ENCODE measurements at regions not wholly inside any gene's neighbourhood (a gene's known extent, or its start where the extent isn't known, plus 50 kb on each side); places are given as distances from the start of the nearest gene placed in this dataset.
"Not testable (repeated sequence)": the region's sequence is repeated elsewhere in the genome, so short reads cannot be mapped to it uniquely, and the experiment has no call there.

DNA sequence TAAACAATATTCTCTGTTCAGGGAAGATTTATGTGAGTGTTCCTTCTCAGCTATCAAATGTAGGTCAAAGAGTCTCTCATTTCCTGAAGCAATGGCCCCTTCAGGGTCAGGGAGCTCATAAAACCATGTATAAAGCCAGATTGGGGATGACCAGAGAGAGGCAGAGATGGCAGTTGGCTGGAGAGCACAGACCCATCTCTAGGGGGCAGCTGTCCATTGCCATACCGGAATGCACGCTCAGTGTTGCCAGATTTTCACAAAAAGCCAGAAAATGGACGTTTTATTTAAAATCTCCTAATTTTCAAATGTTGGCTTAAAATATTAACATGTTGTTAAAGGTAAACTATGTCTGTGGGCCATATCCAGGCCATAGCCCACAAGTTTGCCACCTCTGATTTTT lies 1920.7 kb upstream of the CELF4 start:
- in situ Hi-C loops (cut with HindIII; ENCODE audit: low sequenced_read_pairs): no loop called here
- no peak for DNase-seq (ENCODE audit: low spot score)

DNA sequence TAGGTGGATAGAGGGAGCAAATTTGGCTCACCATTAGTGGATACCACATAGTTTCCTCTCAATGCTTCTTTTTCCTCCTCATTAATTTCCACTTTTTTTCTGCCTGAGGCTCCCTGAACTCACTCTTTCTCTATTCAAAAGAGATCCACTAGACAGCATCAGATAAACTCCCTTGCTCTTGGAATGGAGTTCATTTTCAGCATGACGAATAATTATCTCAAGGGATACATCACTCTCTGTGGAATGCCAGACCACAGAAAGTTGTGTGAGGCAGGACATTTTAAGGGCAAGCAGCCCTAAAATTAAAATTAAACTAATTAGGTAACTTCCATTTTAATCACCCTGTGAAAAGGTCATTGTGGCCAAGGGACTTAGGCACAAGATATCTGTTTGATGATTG lies 1920.1 kb upstream of the CELF4 start:
- in situ Hi-C loops (cut with HindIII; ENCODE audit: low sequenced_read_pairs): no loop called here
- no peak for DNase-seq (ENCODE audit: low spot score)

DNA sequence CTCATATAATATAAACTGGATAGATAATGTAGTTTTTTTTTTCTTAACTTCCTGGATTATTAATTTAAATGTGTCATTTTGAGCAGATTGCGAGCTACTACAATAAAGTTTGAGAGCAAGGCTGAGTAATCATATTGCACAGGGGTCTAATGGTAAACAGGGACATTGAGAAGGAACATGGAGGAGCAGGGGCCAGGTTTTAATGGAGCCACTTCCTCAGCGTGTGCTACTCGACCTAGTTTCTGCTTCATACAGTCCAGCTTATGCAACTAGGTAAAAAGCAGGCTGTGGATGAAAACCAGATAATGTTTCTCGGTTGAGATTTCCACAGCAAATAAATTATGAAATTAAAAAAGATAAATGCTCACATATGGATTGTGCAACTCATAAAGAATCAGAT lies 1915.7 kb upstream of the CELF4 start:
- in situ Hi-C loops (cut with HindIII; ENCODE audit: low sequenced_read_pairs): no loop called here

DNA sequence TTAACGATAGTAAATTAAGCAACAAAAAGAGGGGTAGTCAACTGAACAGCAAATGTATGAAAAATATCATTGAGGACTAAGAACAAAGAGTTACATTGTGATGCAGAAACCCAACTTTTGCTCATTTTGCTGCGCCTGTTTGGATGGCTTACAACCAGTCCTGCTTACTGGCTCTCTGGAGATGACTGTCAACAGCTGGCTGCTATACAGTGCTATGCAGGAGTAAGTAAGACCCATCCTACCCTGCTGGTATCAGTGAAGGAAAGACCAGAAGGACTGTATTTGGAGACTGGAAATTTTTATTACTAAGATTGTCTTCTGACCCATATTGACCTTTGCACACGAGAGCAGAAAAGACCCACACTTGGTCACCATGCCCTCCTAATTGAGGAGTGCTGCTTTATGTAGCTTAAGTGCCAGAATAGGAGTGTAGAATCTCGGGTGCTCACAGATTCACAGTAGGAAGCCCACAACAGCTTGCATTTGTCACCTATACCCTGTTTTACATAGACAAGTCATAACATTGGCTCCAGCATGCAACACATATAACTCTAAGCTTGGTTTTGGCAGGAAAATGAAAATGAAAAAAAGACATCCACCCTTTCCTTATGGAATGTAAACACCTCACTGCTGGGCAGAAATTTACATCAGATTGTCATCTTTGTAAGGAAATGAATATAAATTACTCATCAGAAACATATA lies 1915.0 kb upstream of the CELF4 start:
- in situ Hi-C loops (cut with HindIII; ENCODE audit: low sequenced_read_pairs): no loop called here
- DNase-seq (ENCODE audit: low spot score): no peak

More for the DNA sequence above, 1915.7 kb upstream of the CELF4 start:
- DNase-seq (ENCODE audit: low spot score): no peak

DNA sequence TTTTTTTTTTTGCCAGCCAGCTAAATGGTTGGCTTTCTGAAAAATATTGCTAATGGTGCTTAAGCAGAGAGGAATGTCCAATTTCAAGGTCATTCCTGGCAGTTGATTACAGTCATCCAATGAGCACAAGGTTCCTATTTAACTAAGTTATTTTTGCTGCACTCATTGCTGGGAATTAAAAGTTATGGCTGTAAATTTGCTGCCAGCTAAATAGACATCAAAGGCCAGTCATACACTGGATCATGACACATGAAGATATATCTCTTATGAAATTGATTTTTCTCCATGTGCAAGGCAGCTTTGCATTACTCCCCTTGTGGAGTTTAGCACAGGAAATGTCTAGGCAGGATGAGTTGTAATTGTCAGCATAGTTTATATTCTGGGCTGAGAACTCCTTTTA lies 1898.4 kb upstream of the CELF4 start:
- DNase-seq (ENCODE audit: low spot score): no peak
- in situ Hi-C loops (cut with HindIII; ENCODE audit: low sequenced_read_pairs): no loop called here

DNA sequence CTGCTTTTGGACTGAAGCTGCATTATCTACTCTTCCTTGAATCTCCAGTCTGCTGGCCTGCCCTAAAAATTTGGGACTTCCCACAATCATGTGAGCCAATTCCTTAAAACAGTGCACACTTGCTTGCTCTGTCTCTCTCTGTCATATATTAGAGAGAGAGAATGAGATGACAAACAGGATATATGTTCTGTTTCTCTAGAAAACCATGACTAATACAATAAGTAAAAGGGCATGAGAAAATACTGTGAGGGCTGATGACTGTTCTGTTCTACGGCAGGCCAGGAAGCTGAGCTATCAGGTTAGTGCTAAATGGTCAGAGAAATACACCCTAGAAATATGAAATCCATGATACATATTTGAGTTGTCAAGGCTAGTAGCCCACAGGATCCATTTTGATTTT lies 1896.8 kb upstream of the CELF4 start:
- in situ Hi-C loops (cut with HindIII; ENCODE audit: low sequenced_read_pairs): no loop called here
- no peak for DNase-seq (ENCODE audit: low spot score)

DNA sequence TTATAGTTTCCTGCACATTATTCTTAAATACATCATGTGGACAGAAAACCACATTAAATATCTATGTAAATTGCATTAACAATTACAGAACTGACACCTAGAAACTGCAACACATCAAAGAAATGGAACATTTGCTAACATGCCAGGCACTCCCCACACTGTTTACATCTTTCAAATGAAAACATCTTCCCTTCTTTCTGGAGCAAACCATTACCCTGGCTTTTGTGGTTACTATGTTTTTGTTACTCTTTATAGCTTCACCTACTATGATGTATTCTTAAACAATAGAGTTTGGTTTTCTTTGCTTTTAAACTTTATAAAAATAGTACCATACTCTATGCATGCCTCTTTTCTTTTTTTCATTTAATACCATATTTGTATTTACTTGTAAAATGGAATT lies 1894.5 kb upstream of the CELF4 start:
- in situ Hi-C loops (cut with HindIII; ENCODE audit: low sequenced_read_pairs): no loop called here
- DNase-seq (ENCODE audit: low spot score): no peak

DNA sequence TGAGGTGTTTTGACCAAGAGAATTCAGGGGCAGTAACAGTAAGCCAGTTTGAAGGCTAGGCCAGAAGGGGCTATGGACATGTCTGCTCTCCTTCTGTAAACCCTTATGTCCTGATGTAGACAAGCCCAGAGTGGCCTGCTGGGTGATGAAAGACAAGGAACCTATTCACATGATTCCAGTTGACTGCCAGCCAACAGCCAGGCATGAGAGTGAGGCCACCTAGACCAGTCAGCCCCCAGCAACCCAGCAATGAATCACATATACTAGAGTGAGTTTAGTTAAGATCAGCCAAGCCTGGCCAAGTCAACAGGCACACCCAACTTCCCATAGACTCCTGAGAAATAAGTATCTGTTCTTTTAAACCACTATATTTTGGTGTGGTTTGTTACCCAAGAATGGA lies 1889.7 kb upstream of the CELF4 start:
- DNase-seq (ENCODE audit: low spot score): no peak
- in situ Hi-C loops (cut with HindIII; ENCODE audit: low sequenced_read_pairs): no loop called here

DNA sequence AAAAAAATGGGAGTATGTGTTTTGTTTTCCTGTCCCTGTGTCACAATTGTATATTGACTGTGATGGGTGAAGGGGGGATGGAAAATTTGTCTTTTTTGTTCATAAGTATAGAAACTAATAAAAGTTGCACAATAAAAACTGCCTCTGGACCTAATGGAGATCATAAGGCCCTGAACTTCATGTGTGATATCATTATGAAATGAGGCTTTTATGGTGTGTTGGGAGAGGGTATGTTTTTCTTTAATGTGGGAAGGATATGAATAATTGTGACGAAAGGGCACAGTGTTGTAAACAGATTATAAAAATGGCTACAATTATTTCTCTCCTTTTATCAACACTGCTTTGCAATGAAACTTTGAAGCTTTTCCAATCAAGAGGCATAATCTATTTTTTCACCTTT lies 1889.3 kb upstream of the CELF4 start:
- no peak for DNase-seq (ENCODE audit: low spot score)
- in situ Hi-C loops (cut with HindIII; ENCODE audit: low sequenced_read_pairs): no loop called here

DNA sequence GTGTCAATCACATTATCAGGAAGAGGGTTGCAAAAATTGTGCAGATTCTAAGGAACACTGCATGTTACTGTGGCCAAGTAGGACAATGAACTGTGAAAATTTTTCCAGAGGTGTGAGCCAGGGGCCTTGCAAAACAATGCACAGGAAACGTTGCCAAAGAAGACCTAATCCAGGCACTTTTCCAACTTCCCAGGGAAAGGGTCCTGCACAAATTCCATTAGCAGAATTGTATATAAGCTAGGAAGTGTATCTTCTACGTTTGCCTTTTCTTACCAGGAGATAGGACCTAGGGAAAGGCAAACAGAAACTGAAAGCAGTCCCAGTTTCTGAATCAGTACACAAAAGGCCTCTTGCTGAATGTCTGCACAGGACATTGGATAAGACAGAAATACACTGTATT lies 1888.3 kb upstream of the CELF4 start:
- peak; percentile 33 for DNase-seq (ENCODE audit: low spot score)
- in situ Hi-C loops (cut with HindIII; ENCODE audit: low sequenced_read_pairs): no loop called here

DNA sequence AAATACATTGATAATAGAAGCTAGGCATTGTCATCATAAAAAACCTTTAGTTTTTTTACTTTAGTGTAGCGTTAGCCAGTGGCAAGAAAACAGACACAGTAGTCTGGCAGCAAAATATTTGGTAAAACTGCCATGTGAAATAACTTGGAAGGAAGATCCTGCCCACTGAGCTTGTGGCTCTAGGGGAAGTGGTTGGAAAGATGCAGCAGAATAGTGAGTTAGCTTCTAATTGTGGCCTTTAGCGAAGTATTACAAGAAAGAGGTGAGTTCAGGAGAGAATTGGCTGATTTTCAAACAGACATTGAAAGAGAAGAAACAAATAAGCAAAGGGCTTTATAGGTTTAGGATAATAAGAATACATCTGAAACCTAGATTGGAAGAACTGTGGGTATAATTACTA lies 1887.8 kb upstream of the CELF4 start:
- in situ Hi-C loops (cut with HindIII; ENCODE audit: low sequenced_read_pairs): no loop called here
- DNase-seq (ENCODE audit: low spot score): peak; percentile 8

DNA sequence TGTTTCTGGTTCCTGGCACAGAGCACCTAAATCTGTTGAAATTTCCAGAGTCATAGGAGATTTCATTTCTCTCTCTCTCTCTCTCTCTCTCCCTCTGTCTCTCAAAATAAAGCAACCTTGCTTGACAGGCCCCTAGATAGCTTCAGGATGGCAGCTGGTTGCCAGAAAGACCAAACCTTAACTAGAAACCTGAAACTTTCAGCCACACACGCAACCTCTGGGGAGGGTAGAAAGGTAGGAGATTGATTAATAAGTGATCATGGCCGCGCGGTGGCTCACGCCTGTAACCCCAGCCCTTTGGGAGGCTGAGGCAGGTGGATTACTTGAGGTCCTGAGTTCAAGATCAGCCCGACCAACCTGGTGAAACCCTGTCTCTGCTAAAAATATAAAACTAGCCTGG lies 1885.4 kb upstream of the CELF4 start:
- DNase-seq (ENCODE audit: low spot score): no peak
- in situ Hi-C loops (cut with HindIII; ENCODE audit: low sequenced_read_pairs): no loop called here

DNA sequence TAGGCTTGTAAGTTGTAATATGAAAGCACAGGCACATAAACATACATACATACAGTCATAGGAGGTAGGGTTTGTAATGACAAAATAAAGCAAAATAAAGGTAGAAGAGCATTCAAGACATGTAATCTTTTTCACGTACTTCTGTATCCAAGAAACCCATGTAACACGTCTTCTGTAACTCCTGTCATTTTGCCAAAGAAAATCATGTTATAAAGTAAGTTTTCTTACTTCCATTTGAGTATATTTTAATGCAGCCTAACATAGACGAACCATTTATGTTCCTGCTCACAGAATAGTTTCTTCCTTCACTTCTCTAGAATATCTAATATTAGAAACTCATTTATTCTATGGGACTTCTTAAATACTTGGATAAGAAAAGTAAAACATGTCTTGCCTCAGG lies 1884.0 kb upstream of the CELF4 start:
- DNase-seq (ENCODE audit: low spot score): no peak

DNA sequence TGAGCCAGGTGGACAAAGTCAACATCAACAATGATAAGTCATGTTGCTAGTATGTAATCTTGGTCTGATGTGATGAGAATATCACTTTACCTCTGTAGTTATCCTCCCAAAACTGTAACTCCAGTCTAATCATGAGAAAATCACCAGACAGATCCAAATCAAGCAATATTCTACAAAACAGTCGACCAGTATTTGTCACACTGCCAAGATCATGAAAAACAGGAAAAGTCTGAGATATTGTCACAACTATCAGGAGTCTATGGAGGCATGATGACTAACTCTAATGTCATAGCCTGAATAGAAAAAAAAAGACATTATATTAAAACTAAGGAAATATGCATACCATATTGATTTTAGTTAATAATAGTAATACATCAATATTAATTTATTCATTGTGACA lies 1883.3 kb upstream of the CELF4 start:
- no peak for DNase-seq (ENCODE audit: low spot score)
- in situ Hi-C loops (cut with HindIII; ENCODE audit: low sequenced_read_pairs): no loop called here

More for the DNA sequence above, 1884.0 kb upstream of the CELF4 start:
- in situ Hi-C loops (cut with HindIII; ENCODE audit: low sequenced_read_pairs): no loop called here

DNA sequence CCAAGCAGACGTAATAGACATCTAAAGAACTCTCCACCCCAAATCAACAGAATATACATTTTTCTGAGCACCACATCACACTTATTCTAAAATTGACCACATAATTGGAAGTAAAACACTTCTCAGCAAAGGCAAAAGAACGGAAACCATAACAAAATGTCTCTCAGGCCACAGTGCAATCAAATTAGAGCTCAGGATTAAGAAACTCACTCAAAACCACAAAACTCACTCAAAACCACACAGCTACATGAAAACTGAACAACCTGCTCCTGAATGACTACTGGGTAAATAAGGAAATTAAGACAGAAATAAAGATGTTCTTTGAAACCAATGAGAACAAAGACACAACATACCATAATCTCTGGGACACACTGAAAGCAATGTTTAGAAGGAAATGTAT lies 1879.4 kb upstream of the CELF4 start:
- DNase-seq (ENCODE audit: low spot score); in situ Hi-C loops (cut with HindIII; ENCODE audit: low sequenced_read_pairs): not testable (repeated sequence)

DNA sequence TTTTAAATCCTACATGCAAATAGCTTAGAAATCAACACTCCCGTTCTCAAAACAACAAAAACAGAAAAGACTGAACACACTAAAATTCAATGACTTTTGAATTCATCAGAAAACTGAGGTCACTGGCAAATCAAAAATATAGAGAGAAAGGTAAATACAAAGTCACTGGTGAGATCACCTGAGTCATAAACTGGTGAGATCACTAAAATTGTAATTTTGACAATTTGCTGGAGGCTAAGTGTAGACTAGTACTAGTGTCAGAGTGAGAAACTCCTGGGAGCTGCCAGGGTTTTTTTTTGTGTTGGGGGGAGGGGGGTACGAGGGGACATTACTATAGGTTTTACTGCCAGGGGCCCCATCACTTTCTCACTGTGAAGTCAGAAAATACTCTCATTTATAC lies 1876.0 kb upstream of the CELF4 start:
- DNase-seq (ENCODE audit: low spot score): no peak
- in situ Hi-C loops (cut with HindIII; ENCODE audit: low sequenced_read_pairs): no loop called here

DNA sequence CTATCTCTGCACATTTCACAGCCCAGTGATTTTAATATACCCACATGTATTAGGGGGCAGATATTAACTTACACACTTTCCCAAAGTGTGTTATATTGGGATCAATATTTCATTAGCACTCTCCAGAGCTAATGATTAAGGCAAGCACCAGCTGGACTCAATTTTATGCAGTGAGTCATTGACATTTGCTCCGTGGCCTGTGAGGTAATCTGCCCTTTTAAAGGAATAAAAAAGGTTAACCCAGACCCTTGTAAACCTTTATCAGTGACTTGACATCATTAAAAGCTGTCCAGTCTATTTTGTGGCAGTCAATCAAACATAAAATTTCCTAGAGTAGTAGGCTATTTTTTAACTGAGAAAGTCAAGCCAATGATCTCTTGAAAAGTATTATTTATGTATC lies 1870.4 kb upstream of the CELF4 start:
- in situ Hi-C loops (cut with HindIII; ENCODE audit: low sequenced_read_pairs): no loop called here

DNA sequence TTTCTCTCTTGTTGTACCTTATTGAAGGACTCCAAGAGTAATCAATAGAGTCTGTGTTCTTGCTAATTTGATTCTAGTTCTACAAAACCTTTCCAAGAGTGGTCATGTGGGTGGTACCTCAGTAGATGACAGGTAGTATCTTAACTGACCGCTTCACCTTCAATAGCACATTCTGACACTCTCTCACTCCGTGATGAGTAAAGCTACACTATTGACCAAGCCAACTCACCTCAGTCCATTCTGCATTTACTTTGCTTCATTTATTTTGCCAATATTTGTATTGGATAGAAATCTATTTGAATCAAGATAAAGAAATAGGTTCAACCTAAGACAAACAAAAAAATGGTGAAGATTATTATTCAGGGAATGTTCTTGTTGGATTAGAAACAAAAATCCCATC lies 1869.6 kb upstream of the CELF4 start:
- in situ Hi-C loops (cut with HindIII; ENCODE audit: low sequenced_read_pairs): no loop called here
- no peak for DNase-seq (ENCODE audit: low spot score)

More for the DNA sequence above, 1870.4 kb upstream of the CELF4 start:
- DNase-seq (ENCODE audit: low spot score): no peak

DNA sequence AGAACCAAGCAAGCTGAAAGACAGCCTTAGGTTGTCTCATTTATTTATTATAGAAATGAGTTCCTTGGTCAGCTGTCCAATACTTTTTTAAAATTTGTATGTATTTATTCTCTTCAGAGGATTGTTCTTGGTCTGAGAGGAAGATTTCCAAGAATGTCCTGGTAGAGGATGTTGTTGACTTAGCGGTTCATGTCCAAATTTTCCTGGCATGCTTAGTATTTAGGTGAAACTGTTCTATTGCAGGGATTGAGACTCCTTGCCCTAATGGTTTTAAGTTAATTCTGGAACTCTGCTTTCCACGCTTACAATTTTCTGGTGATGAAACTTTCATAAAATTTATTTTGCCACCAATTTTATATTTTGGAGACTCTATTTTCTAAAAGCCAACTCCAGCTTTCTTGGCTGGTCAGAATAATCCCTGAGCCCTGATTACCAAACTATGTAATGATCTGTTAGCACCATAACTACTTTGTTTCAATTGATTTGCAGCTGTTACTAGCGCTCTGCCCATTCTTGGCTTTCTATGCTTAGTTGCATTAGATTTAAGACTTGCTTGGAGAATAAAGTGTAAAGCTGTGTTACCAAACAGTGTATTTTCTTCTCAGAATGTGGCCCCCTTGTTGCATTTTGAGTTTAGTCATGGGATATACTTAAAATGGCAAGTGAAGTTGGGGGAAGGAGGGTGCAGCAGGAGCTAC lies 1868.8 kb upstream of the CELF4 start:
- in situ Hi-C loops (cut with HindIII; ENCODE audit: low sequenced_read_pairs): no loop called here
- peak; percentile 23 for DNase-seq (ENCODE audit: low spot score)

DNA sequence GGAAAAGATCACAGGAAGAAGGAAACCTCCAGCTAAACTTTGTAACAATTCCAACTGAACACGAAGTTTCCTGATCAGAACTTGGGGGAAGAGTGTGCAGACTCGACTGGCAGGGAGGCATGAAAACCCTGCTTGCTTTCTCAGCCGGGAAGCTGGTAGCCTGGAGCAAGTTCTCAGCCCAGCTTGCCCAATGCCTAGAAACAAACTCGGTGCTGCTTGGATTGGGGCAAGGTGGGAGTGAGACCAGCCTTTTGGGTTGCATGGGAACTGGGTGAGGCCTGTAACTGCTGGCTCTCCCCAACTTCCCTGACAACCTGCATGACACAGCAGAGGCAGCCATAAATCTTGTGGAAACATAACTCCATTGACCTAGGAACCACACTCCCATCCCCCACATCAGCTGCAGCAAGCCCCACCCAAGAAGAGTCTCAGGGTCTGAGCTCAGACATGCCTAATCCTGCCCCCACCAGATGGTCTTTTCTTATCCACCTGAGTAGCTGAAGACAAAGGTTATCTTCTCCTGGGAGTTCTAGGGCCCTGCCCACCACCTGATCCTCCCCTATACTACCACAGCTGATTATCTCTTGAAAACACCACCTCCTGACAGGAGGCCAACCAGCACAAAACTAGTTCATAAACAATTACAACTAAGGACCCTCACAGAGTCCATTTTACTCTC lies 1859.7 kb upstream of the CELF4 start:
- in situ Hi-C loops (cut with HindIII; ENCODE audit: low sequenced_read_pairs): no loop called here
- DNase-seq (ENCODE audit: low spot score): no peak

DNA sequence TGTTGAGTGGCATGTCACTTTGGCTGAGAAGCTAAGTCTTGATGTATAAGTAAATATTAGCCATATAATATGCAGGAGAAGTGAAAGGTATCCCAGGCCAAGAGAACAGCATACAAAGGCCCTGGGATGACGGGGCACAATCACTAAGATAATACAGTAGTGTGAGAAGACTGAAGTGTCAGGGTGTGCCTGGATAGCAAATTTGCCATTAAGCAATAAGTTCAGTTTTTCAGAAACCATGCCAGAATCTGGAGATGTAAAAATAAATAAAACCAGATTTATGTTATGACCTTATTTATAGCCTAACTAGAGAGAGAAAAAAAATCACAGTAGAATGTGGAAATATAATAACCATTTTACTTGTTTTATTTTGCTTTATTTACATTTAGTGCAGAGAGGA lies 1858.7 kb upstream of the CELF4 start:
- DNase-seq (ENCODE audit: low spot score): no peak
- in situ Hi-C loops (cut with HindIII; ENCODE audit: low sequenced_read_pairs): no loop called here

Measured in G401 (cell line).